Rectal smooth muscle tissue (tissue), 1 donor: ENCODE measurements at regions not wholly inside any gene's neighbourhood (a gene's known extent, or its start where the extent isn't known, plus 50 kb on each side); places are given as distances from the start of the nearest gene placed in this dataset.

Source experiments
- H3K27ac ChIP-seq: one replicate; pipeline ENCODE4 v1.7.0; 2013; ENCODE audit warnings: low read depth, low read length, inconsistent platforms
- H3K27me3 ChIP-seq: one replicate; pipeline ENCODE4 v1.7.0; 2013; ENCODE audit warnings: low read length; ENCODE audit not compliant: control insufficient read depth, insufficient read depth
- H3K36me3 ChIP-seq: one replicate; pipeline ENCODE4 v1.7.0; 2013; ENCODE audit warnings: low read length; ENCODE audit not compliant: control insufficient read depth, insufficient read depth
- H3K4me1 ChIP-seq: one replicate; pipeline ENCODE4 v1.7.0; 2013; ENCODE audit warnings: low read length; ENCODE audit not compliant: control insufficient read depth, insufficient read depth
- H3K4me3 ChIP-seq: one replicate; pipeline ENCODE4 v1.7.0; 2013; ENCODE audit warnings: low read length
- H3K9ac ChIP-seq: one replicate; pipeline ENCODE4 v1.7.0; 2013; ENCODE audit warnings: low read length

DNA sequence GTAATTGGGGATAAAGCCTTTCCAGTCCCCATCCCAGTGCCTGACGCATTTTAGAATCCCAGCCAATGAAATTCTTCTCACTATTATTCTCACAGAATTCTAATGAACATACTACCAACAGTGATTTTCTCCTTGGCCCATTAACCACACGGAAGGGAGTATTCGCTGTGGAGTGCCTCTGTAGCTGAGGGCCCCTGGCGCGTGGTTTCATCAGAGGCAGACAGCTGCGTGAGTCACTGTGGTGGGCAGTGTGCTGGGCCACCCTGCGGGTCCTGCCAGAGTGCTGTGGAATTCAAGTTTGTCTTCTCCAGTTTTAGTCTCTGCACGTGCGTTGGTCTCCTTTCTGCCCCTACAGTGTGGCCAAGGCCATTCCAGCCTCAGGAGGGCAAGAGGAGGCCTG is 335.4 kb upstream of the FAT1 start:
- Histone ChIP-seq H3K4me1 (no peaks in the 10 kb centered on the region), H3K27me3 (no peaks in the 10 kb centered on the region), H3K27ac (no peak overlapping the region), H3K9ac (no peak overlapping the region), H3K4me3 (no peak overlapping the region), H3K36me3 (no peaks in the 10 kb centered on the region)

DNA sequence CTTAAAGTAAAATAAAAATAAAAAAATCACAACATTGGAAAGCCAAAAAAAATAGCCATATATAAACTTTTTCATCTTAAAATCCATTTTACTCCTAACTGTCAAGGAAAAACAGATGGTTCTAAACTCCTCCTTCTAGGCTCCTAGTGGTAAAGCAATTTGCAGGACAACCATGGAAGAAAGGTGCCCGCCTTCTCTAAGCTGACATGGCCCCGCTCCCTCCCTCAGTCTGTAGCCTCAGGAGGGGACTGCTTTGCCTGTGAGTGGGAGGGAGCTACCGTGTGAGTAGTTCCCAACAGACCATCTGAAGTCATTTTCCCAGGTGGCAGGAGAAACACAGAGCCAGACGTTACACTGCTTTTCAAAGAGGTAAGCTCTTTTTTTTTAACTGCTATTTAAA is 336.2 kb upstream of the FAT1 start:
- H3K27ac ChIP-seq = no peak overlapping the region
- no peaks in the 10 kb centered on the region for H3K27me3 ChIP-seq
- H3K4me1 ChIP-seq = no peaks in the 10 kb centered on the region
- no peaks in the 10 kb centered on the region for H3K36me3 ChIP-seq
- H3K4me3 ChIP-seq = no peak overlapping the region
- H3K9ac ChIP-seq = no peak overlapping the region

DNA sequence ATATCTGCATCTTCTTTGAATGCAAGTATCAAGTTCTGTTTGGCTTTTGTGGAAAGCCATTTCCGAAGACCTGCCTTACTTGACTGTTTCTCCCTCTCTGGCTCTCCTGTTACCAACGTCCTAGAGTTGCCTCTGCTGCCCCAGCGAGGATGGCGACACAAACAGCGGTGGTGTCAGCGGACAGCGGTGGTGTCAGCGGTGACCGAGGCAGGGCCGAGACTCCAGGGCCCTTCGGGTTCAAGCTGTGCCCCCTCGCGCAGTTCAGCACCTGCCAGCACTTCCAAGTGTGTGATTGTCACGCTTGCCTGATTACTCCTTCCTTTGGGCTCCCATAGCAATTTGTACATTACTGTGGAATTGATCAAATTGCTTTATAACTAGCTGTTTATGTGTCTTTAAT is 336.9 kb upstream of the FAT1 start:
- no peaks in the 10 kb centered on the region for H3K27me3 ChIP-seq
- H3K4me1 ChIP-seq = no peaks in the 10 kb centered on the region
- no peak overlapping the region for H3K27ac ChIP-seq
- H3K4me3 ChIP-seq = no peak overlapping the region
- H3K36me3 ChIP-seq = no peaks in the 10 kb centered on the region
- no peak overlapping the region for H3K9ac ChIP-seq

DNA sequence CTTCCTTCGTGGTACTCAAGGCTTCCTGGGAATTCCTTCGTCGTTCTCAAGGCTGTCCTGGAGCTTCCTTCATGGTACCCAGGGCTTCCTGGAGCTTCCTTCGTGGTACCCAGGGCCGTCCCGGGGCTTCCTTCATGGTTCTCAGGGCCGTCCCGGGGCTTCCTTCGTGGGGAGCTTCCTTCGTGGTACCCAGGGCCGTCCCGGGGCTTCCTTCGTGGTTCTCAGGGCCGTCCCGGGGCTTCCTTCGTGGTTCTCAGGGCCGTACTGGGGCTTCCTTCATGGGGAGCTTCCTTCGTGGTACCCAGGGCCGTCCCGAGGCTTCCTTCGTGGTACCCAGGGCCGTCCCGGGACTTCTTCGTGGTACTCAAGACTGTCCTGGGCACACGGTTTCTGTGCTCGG is 339.6 kb upstream of the FAT1 start:
- H3K27ac ChIP-seq = no peak overlapping the region
- H3K4me1 ChIP-seq = peaks cover 3% of the 10 kb centered on the region
- no peak overlapping the region for H3K4me3 ChIP-seq
- H3K36me3 ChIP-seq = no peaks in the 10 kb centered on the region
- H3K9ac ChIP-seq = no peak overlapping the region
- H3K27me3 ChIP-seq = no peaks in the 10 kb centered on the region

DNA sequence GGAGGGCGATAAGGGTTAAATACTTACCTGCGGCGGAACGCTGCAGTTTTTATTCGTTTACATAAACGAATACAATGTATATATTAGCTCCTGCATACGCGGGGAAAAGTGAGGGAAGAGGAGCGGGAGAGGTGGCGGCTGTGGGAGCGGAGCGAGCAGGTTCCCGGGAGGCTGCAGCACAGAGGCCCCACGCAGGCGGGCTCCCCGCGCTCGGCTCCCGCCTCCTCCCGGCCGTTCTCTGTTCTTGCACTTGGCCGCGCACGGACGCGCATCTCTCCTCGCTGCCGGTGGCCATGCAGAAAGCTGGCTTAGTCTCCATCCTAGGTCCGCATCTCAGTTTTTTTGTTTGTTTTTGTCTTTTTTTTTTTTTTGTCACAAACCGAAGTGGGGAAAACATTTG is 340.4 kb upstream of the FAT1 start:
- H3K36me3 ChIP-seq = no peaks in the 10 kb centered on the region
- no peak overlapping the region for H3K9ac ChIP-seq
- no peaks in the 10 kb centered on the region for H3K27me3 ChIP-seq
- no peak overlapping the region for H3K27ac ChIP-seq
- peaks cover 3% of the 10 kb centered on the region for H3K4me1 ChIP-seq
- H3K4me3 ChIP-seq = no peak overlapping the region

DNA sequence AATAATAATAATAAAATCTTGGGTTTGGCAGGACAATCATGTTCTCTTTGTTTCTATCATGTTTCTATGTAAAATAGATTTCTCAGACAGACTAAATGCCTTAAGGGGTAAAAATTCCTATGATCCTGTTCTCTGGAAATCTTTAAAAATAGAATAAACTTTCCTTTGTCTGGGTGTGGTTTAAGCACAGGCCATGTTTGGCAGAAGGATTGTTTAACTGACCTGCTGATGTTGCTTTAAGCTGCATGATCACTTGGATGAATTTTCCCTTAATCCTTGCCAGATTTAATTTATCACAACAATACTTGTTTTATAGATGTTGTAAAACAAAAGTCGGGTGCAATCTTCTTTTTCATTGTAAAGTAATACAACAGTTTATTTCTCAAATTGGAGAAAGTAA is 341.7 kb upstream of the FAT1 start:
- no peaks in the 10 kb centered on the region for H3K27me3 ChIP-seq
- no peak overlapping the region for H3K9ac ChIP-seq
- peaks cover 3% of the 10 kb centered on the region for H3K4me1 ChIP-seq
- no peak overlapping the region for H3K27ac ChIP-seq
- no peaks in the 10 kb centered on the region for H3K36me3 ChIP-seq
- H3K4me3 ChIP-seq = no peak overlapping the region

DNA sequence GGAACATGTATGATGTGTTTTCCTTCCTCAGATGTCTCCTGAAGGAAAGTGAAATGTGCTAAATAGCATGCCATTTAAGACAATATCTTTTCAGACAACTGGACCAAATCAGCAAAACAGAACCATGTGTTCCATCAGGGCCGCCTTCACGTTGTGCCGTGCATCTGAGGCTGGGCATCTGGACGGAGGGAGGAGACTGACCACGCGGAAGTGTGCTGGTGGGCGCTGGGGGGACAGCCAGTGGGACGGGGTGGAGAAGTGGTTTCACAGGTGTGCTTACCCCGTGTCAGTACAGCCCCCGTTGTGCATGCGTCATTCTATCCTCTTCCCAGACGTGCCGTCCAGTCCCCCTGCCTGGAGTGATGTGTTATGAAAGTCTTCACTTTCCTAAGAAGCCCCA is 342.1 kb upstream of the FAT1 start:
- Histone ChIP-seq H3K4me3 (no peak overlapping the region), H3K27me3 (no peaks in the 10 kb centered on the region), H3K4me1 (peaks cover 3% of the 10 kb centered on the region), H3K27ac (no peak overlapping the region), H3K36me3 (no peaks in the 10 kb centered on the region), H3K9ac (no peak overlapping the region)

DNA sequence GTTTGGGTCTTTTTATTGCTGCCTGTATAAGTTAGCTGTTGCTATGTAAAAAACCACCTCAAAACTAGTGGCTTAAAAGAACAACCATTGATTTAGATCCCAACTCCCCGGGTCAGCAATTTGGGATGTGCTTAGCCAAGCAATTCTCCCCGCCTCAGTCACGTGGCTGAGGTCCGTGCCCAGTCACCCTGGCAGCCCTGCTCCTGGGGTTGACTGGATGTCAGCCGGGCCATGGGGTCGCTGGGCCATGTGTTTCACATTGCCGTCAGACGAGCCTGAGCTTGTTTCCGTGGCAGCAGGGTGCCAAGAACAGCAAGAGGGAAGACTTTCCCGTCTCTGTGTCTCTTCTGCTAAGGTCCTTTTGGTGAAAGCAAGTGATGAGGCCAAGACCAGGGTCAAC is 345.7 kb upstream of the FAT1 start:
- no peak overlapping the region for H3K4me3 ChIP-seq
- peaks cover 3% of the 10 kb centered on the region for H3K4me1 ChIP-seq
- no peak overlapping the region for H3K27ac ChIP-seq
- no peak overlapping the region for H3K9ac ChIP-seq
- H3K27me3 ChIP-seq = no peaks in the 10 kb centered on the region
- no peaks in the 10 kb centered on the region for H3K36me3 ChIP-seq

DNA sequence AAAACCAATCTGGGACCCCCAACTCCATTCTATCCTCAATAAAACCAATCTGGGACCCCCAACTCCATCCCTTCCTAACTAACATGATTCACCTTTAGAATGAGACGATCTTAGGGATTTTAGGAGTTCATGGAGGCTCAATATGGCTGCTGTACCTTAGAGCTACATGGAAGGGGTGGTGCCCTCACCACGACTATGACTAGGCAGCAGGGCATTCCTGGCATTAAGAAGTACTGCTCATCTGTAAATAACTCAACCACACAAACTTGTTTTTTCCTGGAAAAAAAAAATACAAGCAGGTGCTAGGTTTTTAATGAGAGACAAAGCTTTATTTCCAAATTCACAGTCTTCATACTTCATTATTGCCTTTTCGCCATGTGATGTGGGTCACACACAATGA is 346.5 kb upstream of the FAT1 start:
- H3K9ac ChIP-seq = no peak overlapping the region
- no peak overlapping the region for H3K4me3 ChIP-seq
- H3K27ac ChIP-seq = no peak overlapping the region
- H3K27me3 ChIP-seq = no peaks in the 10 kb centered on the region
- H3K4me1 ChIP-seq = peaks cover 3% of the 10 kb centered on the region
- H3K36me3 ChIP-seq = no peaks in the 10 kb centered on the region

DNA sequence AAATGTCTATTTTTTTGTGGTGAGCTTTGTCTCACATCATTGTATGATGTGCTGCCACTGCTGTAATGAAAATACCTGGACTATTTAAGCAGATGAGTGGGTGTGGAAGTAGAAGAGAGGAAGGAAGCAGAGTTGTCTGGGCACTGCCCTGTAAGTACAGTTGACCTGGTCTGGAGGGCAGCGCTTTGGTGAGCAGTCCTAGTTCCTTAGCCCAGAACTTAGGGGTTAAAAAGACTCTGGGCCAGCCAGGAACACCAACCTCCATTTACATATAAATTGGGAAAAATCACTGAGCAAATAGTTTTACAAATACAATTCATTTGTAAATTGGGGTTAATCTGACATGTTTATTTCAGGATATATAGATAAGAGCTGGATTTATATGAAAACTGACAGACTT is 347.1 kb upstream of the FAT1 start:
- Histone ChIP-seq H3K36me3 (no peaks in the 10 kb centered on the region), H3K9ac (no peak overlapping the region), H3K4me3 (no peak overlapping the region), H3K27me3 (no peaks in the 10 kb centered on the region), H3K4me1 (peaks cover 2% of the 10 kb centered on the region), H3K27ac (no peak overlapping the region)

DNA sequence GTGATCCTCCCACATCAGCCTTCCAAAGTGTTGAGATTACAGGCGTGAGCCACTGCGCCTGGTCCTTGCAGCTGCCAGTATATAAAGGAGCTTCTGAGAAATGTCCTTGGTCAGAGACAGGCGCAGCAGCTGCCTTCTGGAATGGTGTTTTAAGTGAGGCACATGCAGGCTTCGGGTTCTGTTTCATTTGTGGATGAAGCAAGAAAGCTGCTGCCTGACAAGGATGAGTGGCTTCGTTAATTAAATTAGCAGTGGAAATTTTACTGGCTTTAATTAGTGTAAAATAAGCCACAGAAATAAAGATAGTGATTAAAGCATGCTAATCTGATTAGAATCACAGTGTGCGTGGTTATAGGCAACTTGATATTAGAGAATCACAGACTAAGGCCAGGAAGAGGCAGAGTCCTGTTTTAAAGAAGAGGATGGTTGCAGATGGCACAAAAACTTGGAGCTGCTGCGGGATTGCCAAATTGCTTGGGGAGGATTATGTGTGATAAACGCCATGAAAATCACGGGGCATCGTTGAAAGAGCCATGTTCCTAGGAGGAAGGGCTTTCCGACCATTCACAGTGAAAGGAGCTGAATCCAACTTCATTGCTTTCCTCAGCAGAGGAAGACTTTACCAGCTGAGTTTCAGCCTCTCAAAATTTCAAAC is 348.4 kb upstream of the FAT1 start:
- Histone ChIP-seq H3K9ac (no peak overlapping the region), H3K36me3 (no peaks in the 10 kb centered on the region), H3K27me3 (no peaks in the 10 kb centered on the region), H3K4me3 (no peak overlapping the region), H3K27ac (no peak overlapping the region), H3K4me1 (no peaks in the 10 kb centered on the region)

DNA sequence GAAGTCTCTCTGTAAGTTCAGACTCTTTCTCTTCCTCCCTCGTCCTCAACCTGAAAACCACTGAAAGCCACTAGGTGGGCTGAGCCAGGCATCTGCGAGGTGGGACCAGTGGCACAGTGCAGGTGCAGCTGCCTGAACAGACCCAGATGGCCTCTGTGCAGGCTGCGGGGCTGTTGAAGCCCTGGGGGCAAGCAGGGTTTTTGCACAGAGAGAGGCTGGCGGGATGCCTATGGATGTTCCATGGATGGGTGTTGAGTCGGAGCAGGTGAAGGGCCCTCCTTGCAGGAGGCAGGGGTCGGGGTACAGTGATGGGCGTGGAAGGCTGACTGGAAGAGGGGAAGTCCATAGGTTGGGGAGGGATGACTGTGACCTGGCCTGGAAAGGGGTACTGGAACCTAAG is 350.2 kb upstream of the FAT1 start:
- no peaks in the 10 kb centered on the region for H3K4me1 ChIP-seq
- no peaks in the 10 kb centered on the region for H3K27me3 ChIP-seq
- H3K4me3 ChIP-seq = no peak overlapping the region
- H3K9ac ChIP-seq = no peak overlapping the region
- no peak overlapping the region for H3K27ac ChIP-seq
- no peaks in the 10 kb centered on the region for H3K36me3 ChIP-seq

DNA sequence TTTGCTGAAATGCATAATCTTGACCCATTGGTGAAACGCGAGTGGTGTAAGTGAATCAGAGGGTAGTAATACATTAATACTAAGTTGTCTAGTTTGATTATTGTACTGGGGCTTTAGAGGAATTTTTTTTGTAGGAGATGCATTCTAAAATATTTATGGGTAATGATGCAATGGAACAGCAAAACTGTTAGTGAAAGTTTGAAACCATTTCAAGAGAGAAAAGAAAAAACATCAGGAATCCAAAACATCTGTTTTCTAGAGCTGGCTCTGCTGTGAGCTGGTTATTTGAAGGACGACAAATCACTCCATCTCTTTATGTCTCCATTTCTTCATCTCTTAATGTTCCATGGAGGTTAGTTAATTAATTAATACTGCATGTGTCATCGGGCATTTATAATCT is 351.9 kb upstream of the FAT1 start:
- Histone ChIP-seq H3K27ac (no peak overlapping the region), H3K9ac (no peak overlapping the region), H3K4me3 (no peak overlapping the region), H3K27me3 (no peaks in the 10 kb centered on the region), H3K36me3 (no peaks in the 10 kb centered on the region), H3K4me1 (no peaks in the 10 kb centered on the region)
